SK-N-SH (cell line): ENCODE measurements at regions not wholly inside any gene's neighbourhood (a gene's known extent, or its start where the extent isn't known, plus 50 kb on each side); places are given as distances from the start of the nearest gene placed in this dataset.

Experiments
- CTCF ChIA-PET: fragments of 300-600, 350-600 bp; formaldehyde crosslinking; extraction: SDS; loops from one replicate; lab custom pipeline; 2021; lab: Yijun Ruan, JAX
- POLR2A ChIA-PET: fragments of 350-600 bp; sonication (Branson Sonifier 250); formaldehyde crosslinking; extraction: SDS; loops from one replicate; lab custom pipeline; 2020; ENCODE audit warnings: antibody characterized with exemption, inconsistent platforms; lab: Yijun Ruan, JAX
- DNase-seq: peaks from one replicate; pipeline ENCODE4 v3.0.0; 2012
- H2AFZ ChIP-seq: fragments of 200-600 bp; sonication (generic); 2 replicates; pipeline ENCODE4 v1.8.1; 2016; ENCODE audit warnings: antibody characterized with exemption, mild to moderate bottlenecking, low read depth
- H3F3A ChIP-seq: fragments of 200-600 bp; sonication (generic); replicated peaks from 2 replicates; pipeline ENCODE3; 2016; ENCODE audit warnings: antibody characterized with exemption, mild to moderate bottlenecking; ENCODE audit not compliant: insufficient read depth
- H3K27ac ChIP-seq, 2 experiments: fragments of 200-500 bp in 1 of 2; fragments of 200-600 bp in 1 of 2; sonication (Bioruptor generic) in 1 of 2; sonication (generic), shearing (Covaris generic) in 1 of 2; 2 replicates each; pipeline versions ENCODE4 v1.5.1 to v1.6.1; 2014 to 2016; ENCODE audit warnings: low read depth in 2 of 2, inconsistent platforms in 1 of 2, low read length in 1 of 2, mild to moderate bottlenecking in 1 of 2, mixed read lengths in 1 of 2
- H3K27me3 ChIP-seq: fragments of 200-600 bp; sonication (generic), shearing (Covaris generic); 2 replicates; pipeline ENCODE4 v1.6.1; 2016; ENCODE audit warnings: mixed run types; ENCODE audit not compliant: insufficient read depth
- H3K36me3 ChIP-seq, 2 experiments: fragments of 200-500 bp in 1 of 2; fragments of 200-600 bp in 1 of 2; sonication (Bioruptor generic) in 1 of 2; sonication (generic) in 1 of 2; replicated peaks in 1 of 2; 2 replicates each; pipeline versions ENCODE3 to v1.5.1; 2014 to 2016; ENCODE audit warnings: low read length in 1 of 2, mild to moderate bottlenecking in 1 of 2; ENCODE audit not compliant: insufficient read depth in 2 of 2, control insufficient read depth in 1 of 2
- H3K4me1 ChIP-seq, 2 experiments: fragments of 200-500 bp in 1 of 2; fragments of 200-600 bp in 1 of 2; sonication (Bioruptor generic) in 1 of 2; sonication (generic), shearing (Covaris generic) in 1 of 2; 2 replicates each; pipeline versions ENCODE4 v1.5.1 to v1.6.1; 2014 to 2016; ENCODE audit warnings: low read depth in 1 of 2, low read length in 1 of 2, mixed run types in 1 of 2; ENCODE audit not compliant: insufficient read depth in 2 of 2, control insufficient read depth in 1 of 2
- H3K4me2 ChIP-seq: fragments of 200-600 bp; sonication (generic), shearing (Covaris generic); 2 replicates; pipeline ENCODE4 v1.6.1; 2017; ENCODE audit warnings: mixed run types
- H3K4me3 ChIP-seq, 2 experiments: fragments of 200-500 bp in 1 of 2; fragments of 200-600 bp in 1 of 2; sonication (Bioruptor generic) in 1 of 2; sonication (generic), shearing (Covaris generic) in 1 of 2; 2 replicates each; pipeline versions ENCODE4 v1.5.1 to v1.8.1; 2014 to 2016; ENCODE audit warnings: low read depth in 2 of 2, inconsistent platforms in 1 of 2, low read length in 1 of 2, mild to moderate bottlenecking in 1 of 2, mixed read lengths in 1 of 2, moderate library complexity in 1 of 2
- H3K79me2 ChIP-seq: fragments of 200-600 bp; sonication (generic); 2 replicates; pipeline ENCODE4 v1.8.1; 2017; ENCODE audit warnings: mild to moderate bottlenecking; ENCODE audit not compliant: insufficient read depth
- H3K9ac ChIP-seq: fragments of 200-600 bp; sonication (generic); 2 replicates; pipeline ENCODE4 v1.6.1; 2017; ENCODE audit warnings: mixed run types
- H3K9me2 ChIP-seq: fragments of 200-600 bp; sonication (generic); 2 replicates; pipeline ENCODE4 v1.6.1; 2017; ENCODE audit warnings: mixed run types
- H3K9me3 ChIP-seq: fragments of 200-600 bp; sonication (generic); 2 replicates; pipeline ENCODE4 v1.6.1; 2017; ENCODE audit warnings: mixed run types, mild to moderate bottlenecking, moderate library complexity
- H4K20me1 ChIP-seq: fragments of 200-600 bp; sonication (generic); 2 replicates; pipeline ENCODE4 v1.6.1; 2017; ENCODE audit warnings: mild to moderate bottlenecking, mixed run types; ENCODE audit not compliant: insufficient read depth
- CHD2 ChIP-seq: fragments of 150-350 bp; IDR thresholded peaks from 2 replicates; pipeline ENCODE4 v1.6.1; 2018; ENCODE audit warnings: low read length; ENCODE audit not compliant: partially characterized antibody
- EP300 ChIP-seq, 2 experiments: IDR thresholded peaks; 2 replicates each; pipeline versions ENCODE4 v1.4.0 to v1.6.1; 2012; ENCODE audit warnings: borderline replicate concordance in 1 of 2, low read depth in 1 of 2, low read length in 1 of 2
- EZH2phosphoT487 ChIP-seq: fragments of 200-600 bp; sonication (generic); IDR thresholded peaks from 2 replicates; pipeline ENCODE4 v1.6.1; 2017; ENCODE audit warnings: low read depth, mixed run types, mild to moderate bottlenecking, antibody characterized with exemption, moderate library complexity, borderline replicate concordance
- FOXJ3 ChIP-seq: sonication (generic); formaldehyde crosslinking; IDR thresholded peaks from 2 replicates; pipeline ENCODE4 v1.5.1; 2020; ENCODE audit warnings: mild to moderate bottlenecking, missing genetic modification reagents
- NRF1 ChIP-seq: IDR thresholded peaks from 2 replicates; pipeline ENCODE4 v1.6.1; 2012; ENCODE audit warnings: low read depth, mild to moderate bottlenecking, low read length
- POLR2AphosphoS5 ChIP-seq: IDR thresholded peaks from 2 replicates; pipeline ENCODE4 v1.6.1; 2012; ENCODE audit warnings: low read depth, low read length
- RAD21 ChIP-seq: IDR thresholded peaks from 2 replicates; pipeline ENCODE4 v1.6.1; 2012; ENCODE audit warnings: mild to moderate bottlenecking, low read length
- RCOR1 ChIP-seq: fragments of 150-350 bp; IDR thresholded peaks from 2 replicates; pipeline ENCODE4 v1.6.1; 2017; ENCODE audit warnings: antibody characterized with exemption, low read length
- RFX5 ChIP-seq: IDR thresholded peaks from 2 replicates; pipeline ENCODE4 v1.6.1; 2012; ENCODE audit warnings: mild to moderate bottlenecking, improper control_type of control experiment, low read length
- SIN3A ChIP-seq: IDR thresholded peaks from 2 replicates; pipeline ENCODE4 v1.6.1; 2012; ENCODE audit warnings: low read depth, mild to moderate bottlenecking, low read length, moderate library complexity, borderline replicate concordance
- SMC3 ChIP-seq: IDR thresholded peaks from 2 replicates; pipeline ENCODE4 v1.6.1; 2012; ENCODE audit warnings: low read depth, low read length, improper control_type of control experiment
- TAF1 ChIP-seq: IDR thresholded peaks from 2 replicates; pipeline ENCODE4 v1.6.1; 2012; ENCODE audit warnings: low read depth, mild to moderate bottlenecking, low read length, moderate library complexity, borderline replicate concordance
- TCF12 ChIP-seq: IDR thresholded peaks from 2 replicates; pipeline ENCODE4 v1.4.0; 2012
- WGBS: methylation state at CpG from one replicate; pipeline ENCODE4 v1.1.6; 2017; ENCODE audit warnings: low lambda C conversion rate; 5-methylcytosine and 5-hydroxymethylcytosine counted together
- TF ChIP-seq, protein P1 (sequence below): IDR thresholded peaks from 2 replicates; pipeline ENCODE4 v1.4.0; 2012; ENCODE audit warnings: low read depth, borderline replicate concordance
- TF ChIP-seq, protein P2 (sequence below): IDR thresholded peaks from 2 replicates; pipeline ENCODE4 v1.4.0; 2012; ENCODE audit warnings: low read depth

DNA sequence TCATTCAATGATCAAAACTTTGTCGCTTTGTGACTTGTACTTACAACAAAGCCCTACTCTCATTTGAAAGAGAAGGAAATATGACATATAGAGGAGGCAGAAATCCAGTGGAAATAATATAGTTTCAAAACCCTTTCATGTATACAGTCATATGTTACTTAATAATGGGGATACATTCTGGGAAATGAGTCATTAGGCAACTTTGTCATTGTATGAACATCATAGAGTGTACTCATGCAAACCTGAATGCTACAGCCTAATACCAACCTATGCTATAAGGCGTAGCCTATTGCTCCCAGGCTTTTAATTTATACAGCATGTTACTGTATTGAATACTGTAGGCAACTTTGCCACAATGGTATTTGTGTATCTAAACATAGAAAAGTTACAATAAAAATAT lies 69.0 kb upstream of the SMC2 start:
- DNase-seq, result no peak
- Histone ChIP-seq H4K20me1 (no peaks in the 10 kb centered on the region), H3K36me3 (no peaks in the 10 kb centered on the region), H3F3A (no peaks in the 10 kb centered on the region), H3K9me3 (no peaks in the 10 kb centered on the region), H3K4me1 (no peaks in the 10 kb centered on the region), H3K27ac (no peak overlapping the region), H3K4me3 (no peak overlapping the region), H3K9ac (no peak overlapping the region), H3K4me2 (no peak overlapping the region), H3K9me2 (no peaks in the 10 kb centered on the region), H3K27me3 (no peaks in the 10 kb centered on the region), H3K79me2 (no peaks in the 10 kb centered on the region), H2AFZ (no peak overlapping the region)
- ChIA-PET CTCF (no interaction called here), POLR2A (no interaction called here)
- whole genome bisulfite sequencing, result 32% methylated on average over 2 of the region's 2 CpGs
- TF ChIP-seq TCF12, result no peak
- no peak for TF ChIP-seq POLR2AphosphoS5
- no peak for TF ChIP-seq NRF1
- no peak for TF ChIP-seq RCOR1
- TF ChIP-seq SIN3A, result no peak
- TF ChIP-seq EZH2phosphoT487, result no peak
- TF ChIP-seq FOXJ3 (CRISPR knock-in tag), result no peak
- TF ChIP-seq, protein P1, sequence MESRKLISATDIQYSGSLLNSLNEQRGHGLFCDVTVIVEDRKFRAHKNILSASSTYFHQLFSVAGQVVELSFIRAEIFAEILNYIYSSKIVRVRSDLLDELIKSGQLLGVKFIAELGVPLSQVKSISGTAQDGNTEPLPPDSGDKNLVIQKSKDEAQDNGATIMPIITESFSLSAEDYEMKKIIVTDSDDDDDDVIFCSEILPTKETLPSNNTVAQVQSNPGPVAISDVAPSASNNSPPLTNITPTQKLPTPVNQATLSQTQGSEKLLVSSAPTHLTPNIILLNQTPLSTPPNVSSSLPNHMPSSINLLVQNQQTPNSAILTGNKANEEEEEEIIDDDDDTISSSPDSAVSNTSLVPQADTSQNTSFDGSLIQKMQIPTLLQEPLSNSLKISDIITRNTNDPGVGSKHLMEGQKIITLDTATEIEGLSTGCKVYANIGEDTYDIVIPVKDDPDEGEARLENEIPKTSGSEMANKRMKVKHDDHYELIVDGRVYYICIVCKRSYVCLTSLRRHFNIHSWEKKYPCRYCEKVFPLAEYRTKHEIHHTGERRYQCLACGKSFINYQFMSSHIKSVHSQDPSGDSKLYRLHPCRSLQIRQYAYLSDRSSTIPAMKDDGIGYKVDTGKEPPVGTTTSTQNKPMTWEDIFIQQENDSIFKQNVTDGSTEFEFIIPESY, result no peak
- TF ChIP-seq RFX5, result no peak
- no peak for TF ChIP-seq EP300 (IDR thresholded peaks at IDR 0.05; ENCODE audit: borderline replicate concordance in 1 of 2, low read depth in 1 of 2, low read length in 1 of 2)
- TF ChIP-seq CHD2, result no peak
- TF ChIP-seq, protein P2, sequence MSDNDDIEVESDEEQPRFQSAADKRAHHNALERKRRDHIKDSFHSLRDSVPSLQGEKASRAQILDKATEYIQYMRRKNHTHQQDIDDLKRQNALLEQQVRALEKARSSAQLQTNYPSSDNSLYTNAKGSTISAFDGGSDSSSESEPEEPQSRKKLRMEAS, result no peak
- no peak for TF ChIP-seq RAD21
- TF ChIP-seq TAF1, result no peak

DNA sequence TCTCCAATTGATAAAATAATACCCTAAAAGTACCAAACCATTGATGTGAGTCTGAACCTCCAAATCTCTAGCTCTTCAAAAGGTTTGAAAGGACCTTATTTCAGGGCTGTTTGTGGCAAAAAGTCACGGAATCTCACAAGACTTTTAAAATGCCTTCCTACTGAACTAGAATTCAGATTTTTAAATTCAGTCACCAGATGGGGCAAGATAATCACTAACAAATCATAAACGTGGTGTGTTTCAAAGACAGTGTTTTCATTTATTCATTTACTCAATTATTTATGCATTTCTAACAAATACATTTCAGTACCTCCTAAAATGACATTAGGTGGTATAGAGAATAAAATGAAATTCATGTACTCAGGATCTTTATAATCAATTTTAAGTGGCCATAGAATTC lies 68.2 kb upstream of the SMC2 start:
- ChIA-PET CTCF (interaction anchor here (0.7 kb wide), 1 partner anchor 98 kb away, joined by 3 read pairs; no protein-coding TSS in a partner anchor), POLR2A (no interaction called here)
- Histone ChIP-seq H3K9me3 (no peaks in the 10 kb centered on the region), H3K36me3 (no peaks in the 10 kb centered on the region), H3K79me2 (no peaks in the 10 kb centered on the region), H3K27me3 (no peaks in the 10 kb centered on the region), H3K9ac (no peak overlapping the region)
- TF ChIP-seq SMC3 (no peak), RAD21 (0 out of 2 replicates have a peak, but pooled peaks have one; percentile 17)
- TF ChIP-seq, all 33 proteins: peak for 1
- no peaks in the 10 kb centered on the region for H3F3A ChIP-seq
- no peaks in the 10 kb centered on the region for H3K9me2 ChIP-seq
- H3K27ac ChIP-seq, result no peak overlapping the region
- WGBS, result 43% methylated on average over 2 of the region's 2 CpGs
- H3K4me1 ChIP-seq, result no peaks in the 10 kb centered on the region
- no peak for DNase-seq
- no peak overlapping the region for H2AFZ ChIP-seq
- no peaks in the 10 kb centered on the region for H4K20me1 ChIP-seq
- no peak overlapping the region for H3K4me2 ChIP-seq
- no peak overlapping the region for H3K4me3 ChIP-seq
